ENCODE measurements at regions not wholly inside any gene's neighbourhood (a gene's known extent, or its start where the extent isn't known, plus 50 kb on each side); places are given as distances from the start of the nearest gene placed in this dataset.

DNA sequence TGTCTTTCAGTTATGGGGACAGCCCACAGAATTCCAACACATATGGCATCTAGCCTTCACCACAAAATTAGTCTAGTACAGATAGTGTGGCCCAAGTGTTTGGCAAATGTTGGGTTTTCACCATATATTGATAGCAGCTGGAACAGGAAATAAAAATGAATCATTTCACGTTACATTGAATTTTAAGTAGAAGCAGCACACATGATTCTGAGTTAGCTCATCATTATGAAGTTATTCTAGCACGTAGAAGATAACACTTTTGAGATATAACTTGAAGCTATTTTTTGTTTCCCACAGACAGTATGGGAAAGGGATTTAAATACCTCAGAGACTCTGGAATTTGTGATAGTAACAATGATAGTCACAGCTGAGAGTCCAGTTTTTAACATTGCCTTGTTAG is 118.7 kb downstream of the FAT4 start:
- no peak for DNase-seq (ENCODE audit: low read depth in 4 of 4, low spot score in 2 of 4)

DNA sequence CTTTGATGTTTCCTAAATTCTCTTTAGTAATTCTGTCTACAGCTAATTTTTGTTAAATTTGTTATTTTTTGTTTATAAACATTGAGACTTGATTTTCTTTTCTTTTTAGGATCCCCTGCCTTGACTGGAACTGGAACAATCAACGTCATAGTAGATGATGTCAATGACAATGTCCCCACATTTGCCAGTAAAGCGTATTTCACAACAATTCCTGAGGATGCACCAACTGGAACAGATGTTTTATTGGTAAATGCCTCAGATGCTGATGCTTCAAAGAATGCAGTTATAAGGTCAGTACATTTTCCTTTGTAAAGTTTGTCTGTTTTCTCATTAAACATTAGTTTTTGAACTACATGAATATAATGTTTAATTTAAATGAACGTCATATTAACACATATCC is 119.4 kb downstream of the FAT4 start:
- DNase-seq (ENCODE audit: low read depth in 4 of 4, low spot score in 2 of 4), result no peak

DNA sequence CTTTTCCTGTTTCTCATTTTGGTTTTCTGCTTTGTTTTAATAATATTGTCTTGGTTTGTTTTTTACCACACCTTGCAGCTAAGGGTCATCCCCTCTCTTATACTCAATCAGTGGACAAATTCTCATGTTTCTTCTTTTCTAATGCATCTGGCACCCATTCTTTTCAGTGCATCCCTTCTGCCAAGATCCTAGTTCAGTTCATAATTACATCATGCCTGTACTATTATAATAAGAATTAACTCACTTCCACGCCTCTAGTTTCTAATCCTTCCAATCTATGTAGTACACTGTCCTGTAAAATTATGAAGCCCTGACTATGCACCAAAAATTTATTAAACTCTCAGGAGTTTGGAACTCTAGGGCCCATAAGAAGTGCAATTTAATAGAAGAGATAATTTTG is 126.1 kb downstream of the FAT4 start:
- DNase-seq (ENCODE audit: low read depth in 4 of 4, low spot score in 2 of 4), result no peak

DNA sequence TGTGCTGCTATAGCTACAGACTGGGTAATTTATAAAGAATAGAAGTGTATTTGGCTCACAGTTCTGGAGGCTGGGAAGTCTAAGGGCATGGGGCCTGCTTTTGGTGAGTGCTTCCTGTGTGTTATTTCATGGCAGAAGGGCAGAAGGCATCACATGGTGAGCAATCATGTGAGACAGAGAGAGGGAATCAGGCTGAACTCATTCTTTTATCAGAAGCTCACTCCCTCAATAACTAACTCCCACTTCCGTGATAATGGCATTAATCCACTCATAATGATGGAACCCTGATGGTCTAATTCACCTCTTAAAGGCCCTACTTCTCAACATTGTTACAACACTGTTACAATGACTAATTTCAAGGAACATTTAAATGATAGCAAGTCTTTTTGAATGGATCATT is 129.4 kb downstream of the FAT4 start:
- DNase-seq (ENCODE audit: low read depth in 4 of 4, low spot score in 2 of 4), result no peak

DNA sequence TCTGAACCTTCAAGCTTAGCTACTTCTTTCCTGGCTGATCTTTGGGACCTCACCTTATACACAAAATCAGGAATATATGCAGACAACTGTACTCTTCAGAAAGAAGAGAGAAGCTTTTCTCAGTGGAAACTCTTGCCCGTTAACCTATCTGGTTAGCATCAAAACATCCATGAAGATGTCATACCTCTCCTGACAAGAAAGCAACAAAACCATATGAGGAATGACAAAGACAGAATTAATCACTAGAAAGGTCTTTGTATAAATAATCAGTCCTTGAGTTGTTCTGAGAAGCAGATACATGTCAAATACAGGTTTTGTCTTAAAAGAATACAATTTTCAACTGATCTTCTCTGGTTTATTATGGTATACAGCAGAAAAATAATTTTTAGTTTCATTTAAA is 130.8 kb downstream of the FAT4 start:
- DNase-seq (ENCODE audit: low read depth in 4 of 4, low spot score in 2 of 4), result no peak

DNA sequence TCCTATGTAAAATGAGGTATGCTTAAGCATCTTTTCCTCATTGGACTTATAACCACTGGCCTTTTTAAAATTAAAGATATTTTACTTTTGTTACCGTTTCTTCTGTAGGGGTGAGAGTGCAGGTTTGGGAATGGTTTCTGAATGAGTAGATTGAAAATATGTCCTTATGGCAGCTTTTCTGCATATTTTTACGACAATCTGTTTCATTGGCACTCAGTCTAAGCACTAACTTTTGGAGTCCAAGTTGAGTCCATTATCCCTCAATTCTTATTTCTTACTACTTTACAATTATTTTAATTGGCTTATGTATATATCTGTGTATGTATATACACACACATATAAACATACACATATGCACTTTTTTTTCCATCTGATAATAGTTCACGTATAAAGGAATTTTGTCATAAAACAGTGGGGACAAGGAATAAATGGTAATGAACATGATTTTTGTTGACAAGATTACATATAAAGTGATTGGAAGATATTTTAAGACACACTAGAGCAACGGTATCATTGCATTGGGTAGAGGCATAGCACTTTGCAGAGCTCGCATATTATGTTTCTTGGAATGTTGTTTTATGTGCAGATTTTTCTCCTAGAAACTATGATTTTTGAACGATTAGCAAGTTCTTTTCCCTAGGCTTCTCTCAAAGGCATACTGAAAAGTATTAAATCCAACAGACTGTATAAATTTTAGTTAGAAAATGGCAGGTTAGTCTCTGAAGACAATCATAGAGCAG is 133.0 kb downstream of the FAT4 start:
- no peak for DNase-seq (ENCODE audit: low read depth in 4 of 4, low spot score in 2 of 4)

DNA sequence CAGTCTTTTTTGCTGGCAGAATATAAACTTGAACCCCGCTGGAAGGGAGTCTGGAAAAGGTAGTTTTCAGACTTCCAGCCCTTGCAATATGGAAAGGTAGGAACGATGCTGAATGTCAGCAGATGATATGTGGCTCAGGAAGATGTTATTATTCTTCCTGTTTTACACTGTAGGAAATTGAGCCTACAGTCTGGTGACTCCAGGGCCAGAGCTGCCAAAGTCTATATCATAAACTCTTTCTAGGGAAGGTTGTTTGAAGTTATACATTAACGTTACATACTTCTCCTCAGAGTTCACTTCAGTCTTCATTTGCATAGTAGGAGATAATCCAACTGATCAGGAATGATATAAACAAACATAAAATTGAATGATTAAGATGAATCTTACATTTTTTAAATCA is 141.3 kb downstream of the FAT4 start:
- no peak for DNase-seq (ENCODE audit: low read depth in 4 of 4, low spot score in 2 of 4)

DNA sequence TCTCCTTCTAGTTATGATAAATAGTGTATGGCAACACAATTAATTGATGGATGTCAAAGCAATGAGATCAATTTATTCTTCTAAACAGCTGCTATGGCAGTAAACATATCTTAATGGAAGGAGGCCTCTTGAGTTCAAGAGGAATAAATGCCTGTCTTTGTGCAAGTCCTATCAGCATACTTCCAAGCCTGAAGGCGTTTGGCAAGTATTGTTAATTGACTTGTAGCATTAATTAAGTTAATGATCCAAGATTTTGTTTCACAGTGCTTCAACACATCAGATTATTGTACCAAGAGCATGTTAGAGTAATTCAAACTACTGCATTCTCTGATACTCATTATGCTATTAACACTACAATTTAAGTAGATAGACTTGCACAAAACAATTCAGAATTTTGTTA is 144.8 kb downstream of the FAT4 start:
- DNase-seq (ENCODE audit: low read depth in 4 of 4, low spot score in 2 of 4), result no peak

DNA sequence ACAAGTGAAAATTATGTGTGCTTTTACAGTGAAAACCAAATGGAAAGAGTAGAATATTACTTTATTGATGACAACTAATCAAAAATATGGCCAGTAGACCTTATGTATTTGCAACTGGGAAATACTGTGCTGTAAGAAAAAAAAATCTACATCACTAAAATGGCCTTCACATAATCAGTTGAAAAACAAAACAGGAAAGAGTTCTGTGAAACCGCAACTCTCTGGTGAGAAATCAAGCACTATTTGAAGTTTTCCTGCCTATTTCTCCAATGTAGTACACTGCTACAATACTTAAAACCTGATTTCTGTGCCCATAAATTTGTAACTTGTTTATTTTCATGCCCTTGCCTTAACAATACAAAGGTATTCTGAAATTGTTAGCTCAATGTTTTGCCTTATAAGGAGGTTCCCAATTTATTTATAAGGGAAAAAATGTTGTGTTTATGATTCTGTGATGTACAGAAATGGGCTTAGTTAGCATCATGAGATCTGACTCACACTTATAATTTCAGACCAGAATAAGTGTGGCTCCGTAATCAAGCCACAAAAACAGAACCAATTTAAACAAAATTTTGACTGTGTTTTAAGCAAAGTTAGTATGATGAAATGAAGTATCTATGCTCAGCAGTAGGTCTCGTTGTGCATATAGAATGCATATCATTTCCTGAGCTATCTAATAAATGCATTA is 147.1 kb downstream of the FAT4 start:
- no peak for DNase-seq (ENCODE audit: low read depth in 4 of 4, low spot score in 2 of 4)

DNA sequence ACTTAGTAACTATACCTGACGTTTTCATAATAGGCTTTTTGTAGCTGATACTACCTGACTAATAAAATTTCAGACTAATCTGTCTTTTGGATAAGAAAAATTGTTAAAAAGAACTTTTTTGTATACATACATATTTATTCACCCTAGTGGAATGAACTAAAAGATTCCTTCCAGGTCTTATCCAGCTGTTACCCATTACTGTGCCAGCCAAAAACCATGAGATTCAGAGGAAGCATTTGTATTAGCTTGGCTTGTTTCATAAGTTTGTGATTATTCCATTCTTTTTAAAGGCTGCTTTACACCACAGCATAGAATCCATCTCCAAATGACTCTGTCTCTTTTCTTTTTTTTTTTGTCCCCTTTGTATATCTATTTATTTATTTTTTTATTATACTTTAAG is 149.4 kb downstream of the FAT4 start:
- no peak for DNase-seq (ENCODE audit: low read depth in 4 of 4, low spot score in 2 of 4)

DNA sequence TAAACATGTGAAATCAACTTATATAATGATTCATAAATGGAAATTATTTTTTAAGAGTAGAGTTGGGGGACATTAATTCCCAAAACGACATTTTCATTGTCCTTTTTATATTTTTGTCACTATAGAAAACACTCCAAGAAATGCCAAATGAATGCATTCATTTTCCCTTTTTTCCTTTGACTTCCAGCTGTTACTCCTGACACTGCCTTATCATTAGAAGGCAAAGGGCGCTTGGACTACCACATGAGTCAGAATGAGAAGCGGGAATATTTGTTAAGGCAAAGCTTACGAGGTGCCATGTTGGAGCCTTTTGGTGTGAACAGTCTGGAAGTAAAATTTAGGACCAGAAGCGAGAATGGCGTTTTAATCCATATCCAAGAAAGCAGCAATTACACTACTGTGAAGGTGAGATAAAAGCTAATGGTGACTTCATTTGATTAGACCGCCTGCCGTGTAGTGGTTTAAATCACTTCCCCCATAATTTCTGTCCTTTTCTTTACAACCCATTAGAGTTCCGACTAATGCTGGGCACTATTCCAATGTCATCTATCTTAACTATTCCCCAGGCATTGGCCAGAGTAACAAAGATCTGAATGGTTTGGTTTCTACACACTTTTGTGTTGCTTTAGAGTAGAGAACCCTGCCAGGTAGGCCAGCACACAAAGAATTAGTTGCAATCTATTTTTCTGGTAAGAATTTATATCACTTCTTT is 166.7 kb downstream of the FAT4 start:
- no peak for DNase-seq (ENCODE audit: low read depth in 4 of 4, low spot score in 2 of 4)

DNA sequence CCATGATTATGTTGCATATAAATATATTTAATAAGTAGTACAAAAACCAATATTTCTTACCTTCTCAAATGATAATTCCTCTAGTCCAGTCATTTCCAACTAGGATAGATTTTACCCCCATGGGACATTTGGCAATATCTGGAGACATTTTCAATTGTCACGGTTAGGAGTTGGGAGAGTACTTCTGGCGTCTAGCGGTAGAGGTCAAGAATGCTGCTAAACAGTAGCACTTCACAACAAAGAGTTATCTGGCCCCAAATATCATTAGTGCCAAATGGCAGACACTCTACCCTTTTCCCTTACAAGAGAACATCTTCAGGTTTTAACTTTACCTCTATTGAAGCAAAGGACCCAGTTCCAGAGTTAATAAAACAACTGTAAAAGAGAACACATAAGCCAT is 168.1 kb downstream of the FAT4 start:
- no peak for DNase-seq (ENCODE audit: low read depth in 4 of 4, low spot score in 2 of 4)

DNA sequence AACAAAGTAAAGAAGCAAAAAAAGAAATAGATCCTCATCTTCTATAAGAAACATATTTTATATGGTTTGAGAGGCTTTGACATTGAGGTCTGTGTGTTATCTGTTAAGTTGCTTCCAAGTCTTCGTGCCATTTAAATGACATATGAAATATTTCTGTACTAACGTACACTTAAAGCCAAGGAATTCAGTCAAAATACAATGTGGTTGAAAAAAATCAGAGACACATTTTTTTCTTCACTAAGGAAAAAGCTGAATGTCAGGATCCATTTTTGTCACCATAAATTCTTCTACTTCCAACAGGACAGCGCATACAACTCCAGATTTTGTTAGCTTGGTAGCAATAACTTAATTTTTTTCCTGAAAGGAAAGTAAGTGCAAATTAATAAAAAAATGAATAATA is 168.5 kb downstream of the FAT4 start:
- no peak for DNase-seq (ENCODE audit: low read depth in 4 of 4, low spot score in 2 of 4)

DNA sequence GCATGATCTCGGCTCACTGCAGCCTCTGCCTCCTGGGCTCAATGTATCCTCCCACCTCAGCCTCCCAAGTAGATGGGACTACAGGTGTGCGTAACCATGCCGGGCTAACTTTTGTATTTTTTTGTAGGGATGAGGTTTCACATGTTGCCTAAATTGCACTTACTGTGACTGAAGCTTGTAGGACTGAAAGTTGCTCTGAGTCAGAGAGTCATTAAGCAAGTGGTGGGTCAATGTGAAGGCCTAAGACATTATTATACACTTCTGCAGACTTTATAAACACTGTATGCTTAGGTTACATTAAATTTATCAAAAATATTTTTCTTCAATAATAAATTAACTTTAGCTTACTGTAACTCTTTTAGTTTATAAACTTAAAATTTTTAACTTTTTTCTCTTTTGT is 170.2 kb downstream of the FAT4 start:
- no peak for DNase-seq (ENCODE audit: low read depth in 4 of 4, low spot score in 2 of 4)

DNA sequence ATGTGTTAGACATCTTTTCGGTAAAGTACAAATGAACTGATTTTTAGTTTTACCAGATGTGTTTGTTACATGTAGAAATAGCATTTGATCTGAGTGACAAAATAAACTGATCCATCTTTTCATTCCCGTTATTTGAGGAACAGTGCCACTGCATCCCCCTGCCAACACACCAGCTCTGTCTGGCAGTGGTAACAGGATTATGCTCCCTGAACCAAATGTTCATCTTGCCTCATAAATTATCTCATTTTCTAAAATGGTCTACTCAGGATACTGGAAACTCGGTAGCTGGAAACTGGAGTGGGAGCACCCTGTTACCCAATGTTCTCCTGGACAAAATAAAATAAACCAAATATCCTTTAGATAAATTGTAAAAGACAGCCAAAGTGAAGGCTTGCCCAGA is 171.6 kb downstream of the FAT4 start:
- DNase-seq (ENCODE audit: low read depth in 4 of 4, low spot score in 2 of 4), result no peak

DNA sequence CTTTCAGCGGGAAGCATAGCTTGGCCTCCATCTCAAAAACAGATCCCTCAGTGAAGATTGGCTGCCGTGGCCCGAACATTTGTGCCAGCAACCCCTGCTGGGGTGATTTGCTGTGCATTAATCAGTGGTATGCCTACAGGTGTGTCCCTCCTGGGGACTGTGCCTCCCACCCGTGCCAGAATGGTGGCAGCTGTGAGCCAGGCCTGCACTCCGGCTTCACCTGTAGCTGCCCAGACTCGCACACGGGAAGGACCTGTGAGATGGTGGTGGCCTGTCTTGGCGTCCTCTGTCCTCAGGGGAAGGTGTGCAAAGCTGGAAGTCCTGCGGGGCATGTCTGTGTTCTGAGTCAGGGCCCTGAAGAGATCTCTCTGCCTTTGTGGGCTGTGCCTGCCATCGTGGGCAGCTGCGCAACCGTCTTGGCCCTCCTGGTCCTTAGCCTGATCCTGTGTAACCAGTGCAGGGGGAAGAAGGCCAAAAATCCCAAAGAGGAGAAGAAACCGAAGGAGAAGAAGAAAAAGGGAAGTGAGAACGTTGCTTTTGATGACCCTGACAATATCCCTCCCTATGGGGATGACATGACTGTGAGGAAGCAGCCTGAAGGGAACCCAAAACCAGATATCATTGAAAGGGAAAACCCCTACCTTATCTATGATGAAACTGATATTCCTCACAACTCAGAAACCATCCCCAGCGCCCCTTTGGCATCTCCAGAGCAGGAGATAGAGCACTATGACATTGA is 175.4 kb downstream of the FAT4 start:
- DNase-seq (ENCODE audit: low read depth in 4 of 4, low spot score in 2 of 4), result no peak

DNA sequence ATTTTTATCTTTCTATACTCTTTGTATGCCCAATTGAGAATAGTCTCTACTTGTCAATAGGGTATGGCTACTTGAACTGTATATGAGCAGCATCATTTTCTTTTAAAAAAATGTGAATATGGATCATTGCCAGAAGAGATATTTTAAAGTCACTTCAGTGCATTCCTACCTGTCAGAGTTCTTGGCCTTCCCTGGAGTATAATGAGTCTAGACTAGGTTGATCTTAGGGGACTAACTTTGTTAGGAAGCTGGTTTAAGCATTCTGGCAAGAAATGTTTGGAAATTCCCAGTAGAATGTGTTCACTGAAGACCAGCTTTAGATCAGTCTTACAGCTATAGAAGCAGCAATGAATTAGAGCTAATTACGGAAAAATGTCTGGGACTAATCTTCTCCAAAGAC is 178.2 kb downstream of the FAT4 start:
- DNase-seq (ENCODE audit: low read depth in 4 of 4, low spot score in 2 of 4), result no peak

DNA sequence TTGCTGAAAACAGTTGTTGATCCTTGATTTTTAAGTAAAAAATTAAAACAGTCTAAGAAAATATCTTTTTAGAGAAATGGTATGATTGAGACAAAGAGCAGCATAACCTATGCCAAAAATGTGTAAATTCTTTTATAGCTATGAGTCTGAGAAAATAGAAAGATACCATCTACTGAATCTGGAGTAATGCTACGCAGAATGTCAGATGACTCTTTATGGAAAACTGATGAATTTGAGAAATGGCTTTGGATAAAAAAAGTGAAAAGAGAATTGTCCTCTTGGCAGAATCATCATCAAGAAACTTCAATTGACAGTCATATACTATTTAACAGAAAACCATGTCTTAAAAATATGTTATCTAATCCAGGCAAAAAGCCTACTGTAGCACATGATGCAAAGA is 183.1 kb downstream of the FAT4 start:
- no peak for DNase-seq (ENCODE audit: low read depth in 4 of 4, low spot score in 2 of 4)

DNA sequence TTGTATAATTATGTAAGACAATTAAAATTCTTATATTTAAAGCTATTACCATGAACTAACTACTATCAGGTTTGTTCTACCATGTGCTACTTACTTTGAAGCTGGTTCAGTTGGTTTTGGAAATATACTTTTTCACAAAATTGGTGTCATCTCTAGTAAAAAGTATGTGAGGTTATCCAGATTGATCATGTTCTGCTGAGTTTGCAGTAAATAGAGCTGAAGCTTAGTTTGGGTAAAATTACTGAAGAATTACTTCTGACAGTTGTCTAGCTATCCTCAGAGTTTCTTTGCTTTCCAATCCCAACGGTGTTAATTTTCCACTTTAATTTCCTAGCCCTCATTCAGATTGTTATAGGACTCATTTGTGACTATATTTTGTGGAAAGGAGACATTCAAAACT is 184.2 kb downstream of the FAT4 start:
- no peak for DNase-seq (ENCODE audit: low read depth in 4 of 4, low spot score in 2 of 4)

DNA sequence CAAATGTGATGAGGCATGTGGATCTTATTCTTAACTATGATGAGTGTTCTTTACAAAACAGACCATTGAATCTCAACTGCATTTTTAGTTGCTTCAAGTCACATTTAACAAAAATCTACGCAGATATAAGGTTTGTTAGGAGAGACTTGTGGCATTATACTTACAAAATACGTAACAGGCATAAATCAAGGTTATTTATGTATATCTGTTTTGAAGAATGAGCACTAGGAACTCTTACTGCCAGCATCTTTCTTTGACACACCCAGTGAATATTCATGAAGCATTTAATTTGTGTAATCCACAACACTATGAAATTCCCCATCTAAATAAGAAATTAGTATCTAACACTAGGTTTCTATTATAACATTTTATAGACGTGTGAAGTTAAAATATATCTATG is 186.3 kb downstream of the FAT4 start:
- no peak for DNase-seq (ENCODE audit: low read depth in 4 of 4, low spot score in 2 of 4)

DNA sequence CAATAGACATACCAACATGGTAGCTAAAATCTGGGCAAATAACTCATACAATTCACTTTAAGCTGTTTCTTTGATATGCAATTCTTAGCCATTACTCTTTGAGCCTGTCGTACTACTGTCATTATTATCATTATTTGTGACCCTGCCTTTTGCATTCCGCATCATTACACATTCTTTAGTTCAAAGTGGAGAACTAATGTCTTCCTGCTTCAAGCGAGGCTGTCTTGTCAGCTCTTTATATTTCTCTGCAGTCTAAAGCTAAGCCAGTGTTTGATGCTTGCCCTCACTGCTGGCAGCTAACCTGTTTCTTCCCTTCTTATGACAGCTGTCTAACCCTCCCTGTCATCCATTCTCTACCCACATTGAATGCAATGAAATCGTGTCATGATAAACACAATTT is 186.8 kb downstream of the FAT4 start:
- no peak for DNase-seq (ENCODE audit: low read depth in 4 of 4, low spot score in 2 of 4)
